Right renal cortex interstitium (tissue), 3 donors: ENCODE measurements at regions not wholly inside any gene's neighbourhood (a gene's known extent, or its start where the extent isn't known, plus 50 kb on each side); places are given as distances from the start of the nearest gene placed in this dataset.
"Not testable (repeated sequence)": the region's sequence is repeated elsewhere in the genome, so short reads cannot be mapped to it uniquely, and the experiment has no call there.

Source experiments
- DNase-seq, 3 donors: peaks; one replicate each; pipeline ENCODE4 v3.0.0-alpha.2; 2013; ENCODE audit warnings: low read depth in 3 of 3, low spot score in 2 of 3

GRCh38 chr3:177354466-177354865 is 157.2 kb upstream of the TBL1XR1 start:
- DNase-seq = no peak

DNA sequence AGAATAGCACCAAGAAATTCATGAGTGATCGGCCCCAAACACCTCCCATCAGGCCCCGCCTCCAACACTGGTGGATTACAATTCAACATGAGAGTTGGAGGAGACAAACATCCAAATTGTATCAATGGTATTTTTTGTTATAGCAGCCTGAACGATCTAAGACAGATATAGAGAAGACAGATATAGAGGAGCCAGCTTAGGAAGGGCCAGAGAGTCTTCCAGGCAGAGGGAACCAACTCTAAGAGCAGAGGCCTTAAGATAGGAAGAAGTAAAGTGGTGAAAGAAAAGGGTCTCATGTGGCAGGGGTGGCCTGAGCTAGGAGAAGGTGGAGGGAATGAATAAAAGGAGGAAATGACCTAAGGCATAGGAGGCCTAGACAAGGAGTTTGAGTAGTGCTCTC is 158.8 kb upstream of the TBL1XR1 start:
- no peak for DNase-seq

GRCh38 chr3:177356952-177357351 is 159.7 kb upstream of the TBL1XR1 start:
- no peak for DNase-seq

- no peak for DNase-seq
Observed at GRCh38 chr3:177357352-177358090, 160.2 kb upstream of the TBL1XR1 start.

- DNase-seq = no peak
Observed at GRCh38 chr3:177358091-177358976, 161.1 kb upstream of the TBL1XR1 start.

DNA sequence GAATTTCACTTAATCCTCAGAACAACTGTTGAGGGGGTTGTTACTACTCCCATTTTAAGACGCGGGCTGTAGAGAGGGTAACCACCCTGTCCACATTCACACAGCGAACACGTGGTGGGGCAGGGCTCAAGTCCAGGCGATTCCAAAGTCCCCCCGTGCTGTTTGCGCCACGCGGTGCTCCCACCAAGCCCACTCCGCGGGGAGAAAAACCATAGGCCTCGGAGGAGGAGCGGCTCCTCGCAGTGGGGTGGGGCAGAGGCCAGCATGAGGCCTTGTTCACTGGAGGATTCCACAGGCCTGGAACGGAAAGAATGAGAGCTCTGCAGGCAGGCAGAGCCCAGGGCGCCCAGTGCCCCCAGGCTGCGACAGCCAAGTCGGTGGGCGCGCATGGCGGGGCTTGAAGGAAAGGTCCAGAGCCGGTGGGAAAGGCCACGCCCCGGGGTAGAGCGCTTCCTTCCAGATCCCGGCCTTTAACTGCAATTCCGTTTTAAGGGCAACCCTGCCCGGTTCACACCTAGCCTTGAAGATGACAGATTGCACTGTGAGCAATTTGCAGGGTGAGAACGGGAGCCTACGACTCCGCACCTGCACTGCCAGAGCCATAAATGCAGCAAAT is 161.8 kb upstream of the TBL1XR1 start:
- DNase-seq = no peak

GRCh38 chr3:177359593-177360357 is 162.5 kb upstream of the TBL1XR1 start:
- peak; percentile 91 to 96 (median 91) for DNase-seq

DNA sequence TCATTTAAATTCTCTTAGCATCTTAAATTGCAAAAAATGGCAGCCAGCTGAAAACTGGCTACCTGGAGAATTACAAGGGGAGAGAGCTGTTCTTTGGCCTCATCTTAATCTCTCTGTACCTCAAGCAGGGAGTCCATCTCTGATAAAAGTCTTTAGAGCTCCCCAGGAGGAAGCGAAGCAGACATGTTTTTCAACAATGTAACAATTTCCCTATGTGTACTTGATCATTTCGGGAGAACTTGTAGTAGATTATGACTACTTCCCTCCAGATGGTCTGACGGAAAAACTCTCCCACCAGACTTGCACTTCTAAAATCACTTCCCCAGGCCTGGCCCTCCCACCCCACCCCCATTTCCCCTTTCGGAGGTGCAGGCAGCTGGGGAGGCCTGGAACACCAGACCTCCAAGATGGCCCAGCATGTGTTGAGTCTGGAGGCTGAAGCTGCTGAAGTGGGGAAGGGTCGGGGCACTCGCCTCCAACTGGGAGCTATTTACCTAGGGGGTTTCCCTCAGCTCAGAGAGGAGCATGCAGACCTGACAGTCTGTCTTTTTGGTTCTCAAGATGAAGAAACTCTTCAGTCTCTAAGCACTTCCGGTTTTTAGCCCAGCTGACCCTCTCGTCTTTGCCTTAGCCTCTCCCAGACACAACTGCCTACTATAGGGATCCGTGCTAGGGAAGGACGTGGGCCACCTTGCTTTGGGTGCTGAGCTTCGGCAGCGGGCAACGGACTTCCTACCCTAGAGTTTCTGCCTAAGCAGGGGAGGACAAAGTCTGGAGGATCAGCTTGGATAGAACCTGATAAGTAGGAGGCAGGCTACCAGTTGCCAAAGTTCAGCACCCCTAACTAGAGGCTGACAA is 164.0 kb upstream of the TBL1XR1 start:
- DNase-seq = no peak

- no peak for DNase-seq
Observed at GRCh38 chr3:177362626-177363025, 165.3 kb upstream of the TBL1XR1 start.

GRCh38 chr3:177364236-177364635 is 167.0 kb upstream of the TBL1XR1 start:
- DNase-seq = no peak

GRCh38 chr3:177365294-177365693 is 168.0 kb upstream of the TBL1XR1 start:
- DNase-seq = not testable (repeated sequence)

DNA sequence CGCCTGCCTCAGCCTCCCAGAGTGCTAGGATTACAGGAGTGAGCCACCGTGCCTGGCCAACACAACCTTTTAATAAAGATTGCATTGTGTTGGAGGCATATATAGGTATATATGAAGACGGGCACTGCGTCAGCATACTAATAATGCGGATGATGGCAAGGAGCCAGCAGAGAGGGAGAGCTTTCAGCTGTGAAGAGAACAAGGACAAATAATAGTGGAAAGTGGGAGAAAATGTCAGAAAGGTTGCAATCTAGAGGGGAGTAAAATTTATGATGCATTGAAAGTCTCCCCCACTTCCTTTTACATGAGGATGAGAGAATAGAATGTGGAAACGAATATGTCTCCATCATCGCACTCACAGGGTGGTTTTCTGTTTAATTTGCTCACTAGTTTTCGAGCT is 170.5 kb upstream of the TBL1XR1 start:
- DNase-seq = no peak

DNA sequence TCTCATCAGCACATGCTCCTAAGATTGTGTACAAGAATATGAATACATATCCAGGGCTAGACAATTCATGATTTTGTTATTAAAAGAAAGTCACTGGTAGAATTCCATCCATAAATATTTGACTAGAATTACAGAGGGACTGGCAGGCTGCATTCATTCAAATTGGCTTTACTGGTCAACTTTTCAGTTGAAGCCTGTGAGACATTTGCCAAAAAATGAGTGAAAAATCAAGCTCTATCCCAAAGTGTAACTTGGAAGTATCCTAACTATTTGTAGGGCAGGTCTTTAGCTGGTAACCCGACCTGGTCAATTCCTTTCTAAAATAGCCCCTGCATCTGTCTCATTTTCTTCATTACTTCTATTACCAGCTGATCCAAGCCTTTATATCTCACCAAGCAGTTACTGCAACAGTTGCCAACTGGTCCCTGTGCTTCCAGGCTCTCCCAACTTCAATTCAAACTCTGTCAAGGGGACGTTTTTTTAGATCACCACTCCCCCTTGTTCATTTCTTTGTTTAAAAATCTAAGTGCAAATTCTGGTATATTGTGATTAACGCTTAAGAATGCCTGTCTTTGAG is 173.1 kb upstream of the TBL1XR1 start:
- no peak for DNase-seq

DNA sequence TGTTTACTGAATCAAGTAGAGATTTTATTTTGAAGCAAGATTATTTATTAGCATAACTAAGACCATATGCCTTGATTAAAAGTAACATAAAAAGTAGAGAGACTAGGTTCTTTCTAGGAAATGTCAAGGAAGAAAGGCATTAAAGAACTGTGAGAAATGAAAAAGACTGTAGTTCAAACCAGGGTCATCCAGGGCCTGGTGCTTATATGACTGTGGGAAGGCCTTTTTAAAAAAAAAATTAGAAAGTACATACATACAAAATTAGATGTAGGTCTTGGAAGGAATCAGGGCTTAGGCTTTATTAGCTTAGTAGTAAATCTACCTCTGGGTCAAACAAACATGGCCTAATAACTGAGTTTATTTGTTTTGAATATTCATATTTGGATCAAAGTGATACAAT is 173.9 kb upstream of the TBL1XR1 start:
- DNase-seq = no peak

GRCh38 chr3:177371888-177372287 is 174.6 kb upstream of the TBL1XR1 start:
- DNase-seq = no peak

GRCh38 chr3:177374323-177374722 is 177.0 kb upstream of the TBL1XR1 start:
- no peak for DNase-seq

GRCh38 chr3:177375316-177375715 is 178.0 kb upstream of the TBL1XR1 start:
- no peak for DNase-seq

DNA sequence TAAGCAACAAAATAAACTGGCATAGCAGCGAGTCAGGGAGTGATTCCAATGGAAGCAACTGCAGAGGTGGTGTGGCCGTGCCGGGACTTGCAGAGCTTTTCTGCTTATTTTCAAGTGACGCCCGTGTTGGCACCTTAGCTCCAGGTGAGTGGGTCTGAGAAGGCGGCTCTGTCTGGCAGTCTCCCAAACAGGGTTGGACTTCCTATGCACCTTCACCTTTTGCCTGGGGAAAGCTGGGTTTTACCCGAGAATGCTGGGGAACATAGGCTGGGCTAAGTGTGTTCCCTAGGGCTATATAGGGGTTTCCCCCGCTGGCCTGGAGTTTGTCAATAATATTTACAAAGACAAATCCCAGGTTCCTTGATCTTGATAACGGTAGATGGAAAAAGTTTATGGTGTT is 179.9 kb upstream of the TBL1XR1 start:
- DNase-seq = no peak

DNA sequence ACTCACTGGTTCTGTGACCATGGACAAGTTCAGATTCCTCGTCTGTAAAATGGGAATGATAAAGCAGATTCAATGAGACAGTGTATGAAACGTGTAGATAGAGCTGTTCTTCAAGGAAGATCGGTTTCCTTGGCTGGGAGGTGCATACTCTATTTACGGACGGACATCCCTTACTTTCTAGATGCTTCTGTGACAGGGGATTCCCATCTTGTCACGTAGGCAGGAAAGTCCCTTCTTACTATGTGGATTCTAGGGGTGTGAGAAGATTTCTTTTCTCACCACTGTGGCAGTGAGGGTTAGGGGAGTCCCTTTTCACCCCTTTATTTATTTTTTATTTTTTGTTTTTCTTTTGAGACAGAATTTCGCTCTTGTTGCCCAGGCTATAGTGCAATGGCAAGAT is 180.9 kb upstream of the TBL1XR1 start:
- no peak for DNase-seq

DNA sequence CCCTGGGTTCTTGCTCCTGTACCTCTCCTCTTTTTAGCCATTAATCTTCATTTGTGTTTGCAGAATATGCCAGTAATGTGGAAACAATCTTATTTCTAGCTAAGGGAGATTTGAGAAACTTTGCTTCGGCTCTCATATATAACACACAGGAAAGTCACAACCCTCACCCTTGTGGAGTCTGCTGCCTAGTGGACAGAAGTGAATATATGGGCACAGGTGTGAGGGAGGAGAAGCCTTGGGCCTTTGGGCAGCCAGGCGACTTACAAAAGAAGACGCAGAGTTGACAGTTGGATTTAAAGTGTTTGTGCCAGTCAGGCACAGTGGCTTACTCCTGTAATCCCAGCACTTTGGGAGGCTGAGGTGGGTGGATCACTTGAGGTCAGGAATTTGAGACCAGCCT is 181.8 kb upstream of the TBL1XR1 start:
- DNase-seq = no peak
